ENCODE measurements at regions not wholly inside any gene's neighbourhood (a gene's known extent, or its start where the extent isn't known, plus 50 kb on each side); places are given as distances from the start of the nearest gene placed in this dataset.

DNA sequence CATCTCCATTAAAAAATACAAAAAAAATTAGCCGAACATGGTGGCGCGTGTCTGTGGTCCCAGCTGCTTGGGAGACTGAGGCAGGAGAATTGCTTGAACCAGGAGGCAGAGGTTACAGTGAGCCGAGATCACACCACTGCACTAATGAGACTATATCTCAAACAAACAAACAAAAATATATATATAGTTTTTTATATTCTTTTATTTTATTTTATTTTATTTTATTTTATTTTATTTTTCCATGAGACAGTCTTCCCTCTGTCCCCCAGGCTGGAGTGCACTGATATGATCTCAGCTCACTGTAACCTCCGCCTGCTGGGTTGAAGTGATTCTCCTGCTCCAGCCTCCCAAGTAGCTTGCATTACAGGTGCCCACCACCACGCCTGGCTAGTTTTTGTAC is 79.5 kb downstream of the IRF2BPL start:
- WGBS (ENCODE audit: insufficient coverage) = 100% methylated on average over 2 of the region's 6 CpGs
- no peak overlapping the region for H3K27ac ChIP-seq (ENCODE audit: low read length)
- no peak for DNase-seq
- H3K36me3 ChIP-seq (ENCODE audit: control insufficient read depth, insufficient read depth, low read length) = no peaks in the 10 kb centered on the region
- H3K4me3 ChIP-seq (ENCODE audit: low read length) = no peak overlapping the region
- H3K4me1 ChIP-seq (ENCODE audit: control insufficient read depth, insufficient read depth, low read length) = peaks cover 65% of the 10 kb centered on the region
- H3K27me3 ChIP-seq (ENCODE audit: control insufficient read depth, insufficient read depth, low read length) = no peaks in the 10 kb centered on the region
- no peaks in the 10 kb centered on the region for H3K9me3 ChIP-seq (replicated peaks; ENCODE audit: control insufficient read depth, low read depth, low read length)

DNA sequence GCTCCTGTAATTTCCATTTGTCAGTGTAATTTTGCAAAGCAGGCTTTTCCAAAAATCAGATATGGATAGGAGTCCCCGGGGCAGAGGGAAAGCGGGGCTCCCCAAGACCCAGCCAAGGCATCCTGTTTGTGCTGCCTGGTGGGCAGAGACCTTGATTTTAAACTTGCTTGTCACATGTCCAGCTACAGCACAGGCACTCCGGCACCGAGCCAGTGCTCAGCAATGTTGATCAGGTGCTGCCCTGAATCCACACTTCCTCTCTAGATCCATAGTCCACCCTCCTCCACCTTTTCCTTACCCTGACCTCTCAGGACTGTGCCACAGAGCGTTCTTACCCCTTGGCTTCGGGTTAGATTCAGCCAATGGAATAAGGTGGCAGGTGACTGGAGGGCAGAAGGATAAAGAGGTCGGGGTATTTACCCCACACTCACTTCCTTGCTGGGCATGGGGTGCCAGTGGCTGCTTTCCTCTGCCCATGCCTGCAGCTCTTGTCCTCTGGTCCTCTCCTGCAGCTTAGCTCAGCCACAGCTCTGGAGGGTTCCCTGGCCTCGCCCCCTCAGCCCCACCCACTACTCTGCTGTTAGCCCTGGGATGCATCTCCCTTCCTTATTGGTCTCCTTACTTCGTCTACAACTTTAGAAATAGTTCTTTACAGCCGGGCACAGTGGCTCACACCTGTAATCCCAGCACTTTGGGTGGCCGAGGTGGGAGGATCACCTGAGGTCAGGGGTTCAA is 80.1 kb downstream of the IRF2BPL start:
- peak overlapping the region; percentile 93 for H3K27ac ChIP-seq (ENCODE audit: low read length)
- no peaks in the 10 kb centered on the region for H3K27me3 ChIP-seq (ENCODE audit: control insufficient read depth, insufficient read depth, low read length)
- no peak overlapping the region for H3K4me3 ChIP-seq (ENCODE audit: low read length)
- 39% methylated on average over 6 of the region's 11 CpGs for WGBS (ENCODE audit: insufficient coverage)
- peaks cover 59% of the 10 kb centered on the region for H3K4me1 ChIP-seq (ENCODE audit: control insufficient read depth, insufficient read depth, low read length)
- no peak for DNase-seq
- no peaks in the 10 kb centered on the region for H3K9me3 ChIP-seq (replicated peaks; ENCODE audit: control insufficient read depth, low read depth, low read length)
- H3K36me3 ChIP-seq (ENCODE audit: control insufficient read depth, insufficient read depth, low read length) = no peaks in the 10 kb centered on the region

DNA sequence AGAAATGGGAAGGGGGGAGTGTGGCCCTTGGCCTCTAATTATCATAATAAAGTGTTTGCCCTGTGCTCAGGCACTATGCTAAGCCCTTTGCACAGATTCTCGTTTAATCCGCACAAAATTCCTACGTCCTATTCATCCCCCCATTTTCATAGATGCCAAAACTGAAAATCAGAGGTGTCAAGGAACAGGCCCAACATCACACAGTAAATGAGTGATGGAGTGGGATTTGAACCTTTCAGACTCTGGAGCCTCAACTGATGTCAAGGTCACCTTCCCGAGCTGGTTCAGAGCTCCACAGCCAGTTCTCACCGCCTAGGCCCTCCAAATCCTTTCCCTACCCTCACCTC is 80.7 kb downstream of the IRF2BPL start:
- DNase-seq = no peak
- Histone ChIP-seq H3K27me3 (ENCODE audit: control insufficient read depth, insufficient read depth, low read length) (no peaks in the 10 kb centered on the region), H3K36me3 (ENCODE audit: control insufficient read depth, insufficient read depth, low read length) (no peaks in the 10 kb centered on the region), H3K4me3 (ENCODE audit: low read length) (no peak overlapping the region), H3K4me1 (ENCODE audit: control insufficient read depth, insufficient read depth, low read length) (peaks cover 55% of the 10 kb centered on the region), H3K9me3 (replicated peaks; ENCODE audit: control insufficient read depth, low read depth, low read length) (no peaks in the 10 kb centered on the region), H3K27ac (ENCODE audit: low read length) (peak overlapping the region; percentile 93)
- no CpG with 5 or more reads among the region's 5 CpGs for WGBS (ENCODE audit: insufficient coverage)

DNA sequence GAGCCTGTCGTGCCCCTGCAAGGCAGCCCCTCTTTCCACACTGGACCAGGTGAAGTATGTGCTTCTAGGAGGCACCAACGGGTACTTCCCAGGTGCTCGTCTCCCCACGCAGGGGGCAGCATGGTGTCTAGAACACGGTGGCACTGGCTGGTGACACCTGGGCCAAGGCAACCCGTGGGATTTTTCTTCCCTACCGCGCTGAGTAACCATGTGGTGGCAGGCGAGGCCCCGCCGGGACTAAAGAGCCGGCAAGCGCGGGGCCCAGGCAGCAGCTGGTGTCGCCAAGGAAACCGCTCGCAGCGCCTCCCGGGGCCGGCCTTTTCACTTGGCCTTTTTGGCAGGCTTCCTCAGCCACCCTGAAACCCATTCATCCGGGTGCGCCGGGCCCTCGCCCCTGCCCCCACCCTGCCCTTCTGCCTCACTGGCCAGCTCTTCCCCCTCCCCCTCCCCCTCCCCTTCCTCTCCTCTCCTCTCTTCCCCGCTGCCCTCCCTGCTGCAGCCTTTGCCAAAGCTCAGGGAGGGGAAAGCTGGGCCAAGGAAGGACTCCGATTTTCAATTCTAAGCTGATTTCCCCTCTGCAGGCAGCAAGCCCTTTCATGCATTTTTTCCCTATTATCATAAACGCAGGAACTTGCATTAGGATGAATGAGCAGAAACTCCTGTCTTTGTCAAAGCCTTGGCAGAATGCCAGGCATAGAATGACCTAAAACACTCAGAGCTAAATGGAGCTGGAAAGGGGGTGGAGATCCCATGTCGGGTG is 81.2 kb downstream of the IRF2BPL start:
- no peak overlapping the region for H3K4me3 ChIP-seq (ENCODE audit: low read length)
- WGBS (ENCODE audit: insufficient coverage) = 3% methylated on average over 25 of the region's 28 CpGs
- H3K4me1 ChIP-seq (ENCODE audit: control insufficient read depth, insufficient read depth, low read length) = peaks cover 56% of the 10 kb centered on the region
- H3K27ac ChIP-seq (ENCODE audit: low read length) = peak overlapping the region; percentile 93
- H3K9me3 ChIP-seq (replicated peaks; ENCODE audit: control insufficient read depth, low read depth, low read length) = no peaks in the 10 kb centered on the region
- DNase-seq = peak; percentile 96
- no peaks in the 10 kb centered on the region for H3K27me3 ChIP-seq (ENCODE audit: control insufficient read depth, insufficient read depth, low read length)
- H3K36me3 ChIP-seq (ENCODE audit: control insufficient read depth, insufficient read depth, low read length) = no peaks in the 10 kb centered on the region

DNA sequence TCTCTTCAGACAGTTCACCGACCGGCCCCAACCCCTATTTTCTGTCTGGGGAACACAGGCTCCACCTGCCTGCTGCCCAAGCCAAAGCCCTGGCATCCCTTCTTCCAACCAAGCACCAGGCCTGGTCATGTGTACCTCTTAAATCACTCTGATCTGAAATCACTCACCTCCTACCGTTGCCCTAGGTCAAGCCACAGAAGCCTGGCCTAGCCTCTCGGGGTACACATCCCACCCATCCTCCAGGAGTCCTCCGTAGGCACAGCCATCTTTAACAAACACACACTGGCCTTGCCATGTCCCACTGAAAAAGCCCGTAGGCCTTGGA is 81.8 kb downstream of the IRF2BPL start:
- peak; percentile 30 for DNase-seq
- Histone ChIP-seq H3K4me1 (ENCODE audit: control insufficient read depth, insufficient read depth, low read length) (peaks cover 56% of the 10 kb centered on the region), H3K9me3 (replicated peaks; ENCODE audit: control insufficient read depth, low read depth, low read length) (no peaks in the 10 kb centered on the region), H3K27ac (ENCODE audit: low read length) (peak overlapping the region; percentile 93), H3K4me3 (ENCODE audit: low read length) (no peak overlapping the region), H3K36me3 (ENCODE audit: control insufficient read depth, insufficient read depth, low read length) (no peaks in the 10 kb centered on the region), H3K27me3 (ENCODE audit: control insufficient read depth, insufficient read depth, low read length) (no peaks in the 10 kb centered on the region)
- 50% methylated on average over 4 of the region's 6 CpGs for WGBS (ENCODE audit: insufficient coverage)

DNA sequence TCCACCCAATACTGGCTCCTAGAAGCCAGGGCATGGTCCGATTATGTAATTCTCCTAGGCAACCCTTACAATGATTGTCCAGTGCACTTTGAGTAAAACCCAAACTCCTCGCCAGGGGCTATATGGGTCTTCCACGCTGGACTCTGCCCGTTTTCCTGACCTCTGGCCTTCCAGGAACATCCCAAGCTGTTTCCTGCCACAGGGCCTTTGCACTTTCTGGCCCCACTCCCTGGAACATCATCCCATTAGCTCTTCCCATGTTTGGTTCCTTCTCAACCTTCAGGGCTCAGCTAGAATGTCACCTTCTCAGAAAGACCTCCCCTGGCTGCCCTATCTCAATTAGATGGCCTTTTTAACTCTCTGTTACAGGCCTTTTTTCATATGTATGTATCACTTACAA is 85.4 kb downstream of the IRF2BPL start:
- WGBS (ENCODE audit: insufficient coverage) = 90% methylated on average over 4 of the region's 4 CpGs
- no peaks in the 10 kb centered on the region for H3K27me3 ChIP-seq (ENCODE audit: control insufficient read depth, insufficient read depth, low read length)
- H3K27ac ChIP-seq (ENCODE audit: low read length) = no peak overlapping the region
- no peak overlapping the region for H3K4me3 ChIP-seq (ENCODE audit: low read length)
- H3K36me3 ChIP-seq (ENCODE audit: control insufficient read depth, insufficient read depth, low read length) = no peaks in the 10 kb centered on the region
- peaks cover 64% of the 10 kb centered on the region for H3K4me1 ChIP-seq (ENCODE audit: control insufficient read depth, insufficient read depth, low read length)
- no peak for DNase-seq
- no peaks in the 10 kb centered on the region for H3K9me3 ChIP-seq (replicated peaks; ENCODE audit: control insufficient read depth, low read depth, low read length)

DNA sequence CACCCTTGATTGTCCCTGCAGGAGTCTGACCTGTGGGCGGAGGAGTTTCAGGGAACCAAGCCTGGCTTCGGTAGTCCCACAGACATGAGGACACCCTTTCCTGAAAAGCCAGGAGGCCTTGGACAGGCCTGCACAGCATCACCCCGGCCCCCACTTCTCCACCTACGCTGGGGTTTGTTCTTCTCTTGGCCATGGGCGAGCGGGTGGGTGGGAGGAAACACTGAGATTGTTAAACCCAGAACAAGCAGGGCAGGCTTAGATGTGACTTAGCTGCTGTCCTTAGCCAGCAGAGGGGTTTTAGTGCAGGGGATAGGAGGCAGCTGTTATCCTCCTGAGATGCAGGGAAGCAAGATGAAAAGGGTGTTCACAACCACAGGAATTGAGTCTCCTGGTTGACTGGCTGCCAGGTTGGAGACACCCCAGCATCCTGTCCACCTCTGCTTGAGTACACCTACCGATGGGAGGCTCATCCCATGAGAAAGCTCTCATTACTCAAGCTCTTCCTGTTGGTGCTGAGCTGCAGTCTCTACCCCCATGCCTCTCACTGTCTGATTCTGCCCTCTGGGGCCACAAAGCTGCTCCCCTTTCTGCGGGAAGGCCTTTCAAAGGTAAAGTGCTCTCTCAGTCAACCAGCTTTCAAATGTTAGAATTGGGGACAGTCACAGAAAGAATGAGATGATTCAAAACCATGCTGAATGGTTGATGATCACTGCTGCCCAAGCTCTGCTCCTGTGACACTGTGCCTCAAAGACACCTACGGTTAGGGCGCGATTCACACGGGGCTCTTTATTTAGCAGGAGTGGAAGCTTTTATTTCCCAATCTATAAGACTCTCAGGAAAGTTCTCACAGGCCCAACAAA is 86.3 kb downstream of the IRF2BPL start:
- H3K27ac ChIP-seq (ENCODE audit: low read length) = peak overlapping the region; percentile 87
- peaks cover 64% of the 10 kb centered on the region for H3K4me1 ChIP-seq (ENCODE audit: control insufficient read depth, insufficient read depth, low read length)
- DNase-seq = peak; percentile 51
- no peaks in the 10 kb centered on the region for H3K36me3 ChIP-seq (ENCODE audit: control insufficient read depth, insufficient read depth, low read length)
- WGBS (ENCODE audit: insufficient coverage) = 0% methylated on average over 1 of the region's 12 CpGs
- no peaks in the 10 kb centered on the region for H3K27me3 ChIP-seq (ENCODE audit: control insufficient read depth, insufficient read depth, low read length)
- no peak overlapping the region for H3K4me3 ChIP-seq (ENCODE audit: low read length)
- H3K9me3 ChIP-seq (replicated peaks; ENCODE audit: control insufficient read depth, low read depth, low read length) = no peaks in the 10 kb centered on the region

DNA sequence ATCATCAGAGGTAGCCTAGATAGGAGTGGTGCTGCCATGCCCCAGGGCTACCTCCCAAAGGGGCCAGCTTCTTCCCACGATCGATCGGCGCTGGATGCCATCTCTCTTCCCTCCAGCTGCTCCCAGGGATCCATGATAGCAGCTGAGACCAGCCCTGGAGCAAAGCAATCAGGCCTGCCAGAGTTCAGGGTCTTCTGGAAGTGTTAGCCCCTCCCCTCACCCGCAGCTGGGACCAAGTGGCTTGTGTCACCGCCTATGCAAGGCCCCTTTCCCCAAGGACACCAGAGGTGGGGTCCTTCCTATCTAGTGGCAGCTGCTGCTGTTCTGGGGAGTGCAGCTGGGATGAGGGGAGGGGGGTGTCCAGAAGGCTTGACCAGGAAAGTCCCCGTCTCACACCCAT is 87.0 kb downstream of the IRF2BPL start:
- no peaks in the 10 kb centered on the region for H3K36me3 ChIP-seq (ENCODE audit: control insufficient read depth, insufficient read depth, low read length)
- peak; percentile 77 for DNase-seq

DNA sequence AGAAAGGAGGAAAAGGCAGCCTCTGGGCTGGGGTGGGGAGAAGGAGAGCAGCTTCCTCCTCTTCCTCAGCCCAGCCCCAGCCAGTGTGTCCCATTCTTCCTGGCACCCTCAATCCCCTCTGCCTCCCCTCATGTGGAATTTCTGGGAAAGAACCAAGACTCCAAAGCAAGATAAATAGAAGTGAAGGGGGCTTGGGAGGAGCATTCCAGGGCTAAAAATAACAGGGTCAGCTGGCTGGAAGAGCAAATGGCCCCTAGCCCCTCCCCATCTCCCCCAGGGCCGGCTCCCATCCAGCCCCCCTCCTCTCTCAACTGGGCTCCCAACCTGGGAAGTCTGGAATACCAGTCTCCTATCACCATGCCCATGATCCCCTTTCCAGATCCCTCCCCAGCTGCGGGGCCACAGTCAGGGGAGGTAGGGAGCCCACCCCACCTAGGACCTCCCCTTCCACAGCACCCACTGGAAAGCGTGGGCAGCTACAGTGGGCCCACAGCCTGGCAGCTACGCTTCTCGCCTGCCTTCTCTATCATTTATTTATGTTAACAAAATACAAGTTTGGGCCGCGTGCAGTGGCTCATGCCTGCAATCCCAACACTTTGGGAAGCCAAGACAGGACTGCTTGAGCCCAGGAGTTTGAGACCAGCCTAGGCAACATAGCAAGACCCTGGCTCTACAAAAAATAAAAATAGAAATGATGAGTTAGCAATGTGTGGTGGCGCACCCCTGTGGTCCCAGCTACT is 88.3 kb downstream of the IRF2BPL start:
- Histone ChIP-seq H3K36me3 (ENCODE audit: control insufficient read depth, insufficient read depth, low read length) (no peaks in the 10 kb centered on the region), H3K4me1 (ENCODE audit: control insufficient read depth, insufficient read depth, low read length) (peaks cover 70% of the 10 kb centered on the region), H3K4me3 (ENCODE audit: low read length) (no peak overlapping the region), H3K27ac (ENCODE audit: low read length) (peak overlapping the region; percentile 87), H3K9me3 (replicated peaks; ENCODE audit: control insufficient read depth, low read depth, low read length) (no peaks in the 10 kb centered on the region), H3K27me3 (ENCODE audit: control insufficient read depth, insufficient read depth, low read length) (no peaks in the 10 kb centered on the region)
- DNase-seq = peak; percentile 76
- 29% methylated on average over 3 of the region's 8 CpGs for WGBS (ENCODE audit: insufficient coverage)

More for the DNA sequence above, 87.0 kb downstream of the IRF2BPL start:
- no peak overlapping the region for H3K4me3 ChIP-seq (ENCODE audit: low read length)
- H3K9me3 ChIP-seq (replicated peaks; ENCODE audit: control insufficient read depth, low read depth, low read length) = no peaks in the 10 kb centered on the region
- no peaks in the 10 kb centered on the region for H3K27me3 ChIP-seq (ENCODE audit: control insufficient read depth, insufficient read depth, low read length)
- WGBS (ENCODE audit: insufficient coverage) = 43% methylated on average over 3 of the region's 7 CpGs
- peaks cover 64% of the 10 kb centered on the region for H3K4me1 ChIP-seq (ENCODE audit: control insufficient read depth, insufficient read depth, low read length)
- H3K27ac ChIP-seq (ENCODE audit: low read length) = peak overlapping the region; percentile 87

Measured in muscle of leg (tissue), 3 donors.